ENCODE measurements at regions not wholly inside any gene's neighbourhood (a gene's known extent, or its start where the extent isn't known, plus 50 kb on each side); places are given as distances from the start of the nearest gene placed in this dataset.

GRCh38 chr12:113719911-113720591, 246.1 kb downstream of the RBM19 start:
- TF ChIP-seq POLR2A (IDR thresholded peaks at IDR 0.05) (no peak), EP300 (IDR thresholded peaks at IDR 0.05) (no peak), POLR2AphosphoS5 (IDR thresholded peaks at IDR 0.05) (no peak), CTCF (IDR thresholded peaks at IDR 0.05) (no peak)
- Histone ChIP-seq H3K27ac (no peak overlapping the region), H3K36me3 (no peaks in the 10 kb centered on the region), H3K4me3 (no peak overlapping the region), H3K9me3 (no peaks in the 10 kb centered on the region), H3K4me1 (no peaks in the 10 kb centered on the region), H3K27me3 (peaks cover 0 to 26% (median 5%) of the 10 kb centered on the region in 3 donors)
- DNase-seq, result no peak
- intact Hi-C loops (cut with DNase I), result no loop called here
- WGBS, 2 donors, result 90 to 92% methylated on average over 8 of the region's 8 CpGs

- H3K4me3 ChIP-seq, result no peak overlapping the region
- intact Hi-C loops (cut with DNase I), result no loop called here
- H3K9me3 ChIP-seq, result peaks cover 0 to 3% (median 0%) of the 10 kb centered on the region in 4 donors
- TF ChIP-seq POLR2A (IDR thresholded peaks at IDR 0.05), result no peak
- TF ChIP-seq CTCF (IDR thresholded peaks at IDR 0.05), result no peak
- TF ChIP-seq EP300 (IDR thresholded peaks at IDR 0.05), result no peak
- TF ChIP-seq POLR2AphosphoS5 (IDR thresholded peaks at IDR 0.05), result no peak
- H3K27me3 ChIP-seq, result peaks cover 0 to 5% (median 0%) of the 10 kb centered on the region in 3 donors
- DNase-seq, result no peak
- no peaks in the 10 kb centered on the region for H3K4me1 ChIP-seq
- 79 to 81% methylated on average over 2 of the region's 2 CpGs for WGBS, 2 donors
- no peaks in the 10 kb centered on the region for H3K36me3 ChIP-seq
- no peak overlapping the region for H3K27ac ChIP-seq
Observed at GRCh38 chr12:113713156-113713555, 241.5 kb upstream of the LHX5 start.

- intact Hi-C loops (cut with DNase I), result no loop called here
- Histone ChIP-seq H3K27ac (no peak overlapping the region), H3K4me1 (no peaks in the 10 kb centered on the region), H3K9me3 (peaks cover 0 to 3% (median 0%) of the 10 kb centered on the region in 4 donors), H3K27me3 (peaks cover 0 to 5% (median 0%) of the 10 kb centered on the region in 3 donors), H3K36me3 (no peaks in the 10 kb centered on the region), H3K4me3 (no peak overlapping the region)
- no peak for TF ChIP-seq CTCF (IDR thresholded peaks at IDR 0.05)
- no peak for TF ChIP-seq EP300 (IDR thresholded peaks at IDR 0.05)
- no peak for TF ChIP-seq POLR2AphosphoS5 (IDR thresholded peaks at IDR 0.05)
- TF ChIP-seq POLR2A (IDR thresholded peaks at IDR 0.05), result no peak
- DNase-seq, result no peak
- 85 to 86% methylated on average over 5 of the region's 5 CpGs for WGBS, 2 donors
Observed at GRCh38 chr12:113712481-113712880, 240.8 kb upstream of the LHX5 start.

- Histone ChIP-seq H3K27ac (no peak overlapping the region), H3K27me3 (peaks cover 0 to 17% (median 0%) of the 10 kb centered on the region in 3 donors), H3K36me3 (no peaks in the 10 kb centered on the region), H3K4me3 (no peak overlapping the region), H3K9me3 (peaks cover 0 to 3% (median 0%) of the 10 kb centered on the region in 4 donors), H3K4me1 (no peaks in the 10 kb centered on the region)
- WGBS, 2 donors, result 55 to 66% methylated on average over 5 of the region's 5 CpGs
- TF ChIP-seq POLR2A (IDR thresholded peaks at IDR 0.05), result no peak
- TF ChIP-seq POLR2AphosphoS5 (IDR thresholded peaks at IDR 0.05), result no peak
- no peak for TF ChIP-seq CTCF (IDR thresholded peaks at IDR 0.05)
- TF ChIP-seq EP300 (IDR thresholded peaks at IDR 0.05), result no peak
- no peak for DNase-seq
- intact Hi-C loops (cut with DNase I), result no loop called here
Observed at GRCh38 chr12:113710216-113710615, 238.5 kb upstream of the LHX5 start.

GRCh38 chr12:113709456-113709855, 237.8 kb upstream of the LHX5 start:
- H3K27ac ChIP-seq, result no peak overlapping the region
- TF ChIP-seq EP300 (IDR thresholded peaks at IDR 0.05) (no peak), POLR2A (IDR thresholded peaks at IDR 0.05) (no peak), POLR2AphosphoS5 (IDR thresholded peaks at IDR 0.05) (no peak), CTCF (IDR thresholded peaks at IDR 0.05) (no peak)
- H3K4me3 ChIP-seq, result no peak overlapping the region
- H3K9me3 ChIP-seq, result peaks cover 0 to 3% (median 0%) of the 10 kb centered on the region in 4 donors
- H3K27me3 ChIP-seq, result peaks cover 0 to 23% (median 3%) of the 10 kb centered on the region in 3 donors
- no peaks in the 10 kb centered on the region for H3K4me1 ChIP-seq
- DNase-seq, result no peak
- WGBS, 2 donors, result 86 to 91% methylated on average over 3 of the region's 3 CpGs
- no peaks in the 10 kb centered on the region for H3K36me3 ChIP-seq
- intact Hi-C loops (cut with DNase I), result no loop called here

Measured in sigmoid colon (tissue), 6 donors.